ENCODE measurements at regions not wholly inside any gene's neighbourhood (a gene's known extent, or its start where the extent isn't known, plus 50 kb on each side); places are given as distances from the start of the nearest gene placed in this dataset.

GRCh38 chr19:31223740-31224534, 125.3 kb downstream of the TSHZ3 start:
- DNase-seq (ENCODE audit: low read depth in 2 of 2) = no peak

GRCh38 chr19:31220540-31220939, 128.7 kb downstream of the TSHZ3 start:
- DNase-seq (ENCODE audit: low read depth in 2 of 2) = no peak

- no peak for DNase-seq (ENCODE audit: low read depth in 2 of 2)
These were observed 134.2 kb downstream of the TSHZ3 start for GRCh38 chr19:31214997-31215396.

- peak; percentile 73 to 78 for DNase-seq (ENCODE audit: low read depth in 2 of 2)
These were observed 135.2 kb downstream of the TSHZ3 start for GRCh38 chr19:31214086-31214485.

GRCh38 chr19:31211088-31211487, 138.1 kb downstream of the TSHZ3 start:
- DNase-seq (ENCODE audit: low read depth in 2 of 2) = no peak

GRCh38 chr19:31205887-31206518, 143.2 kb downstream of the TSHZ3 start:
- no peak for DNase-seq (ENCODE audit: low read depth in 2 of 2)

- no peak for DNase-seq (ENCODE audit: low read depth in 2 of 2)
These were observed 145.1 kb downstream of the TSHZ3 start for GRCh38 chr19:31204115-31204514.

- DNase-seq (ENCODE audit: low read depth in 2 of 2) = no peak
These were observed 164.0 kb downstream of the TSHZ3 start for GRCh38 chr19:31185261-31185660.

- DNase-seq (ENCODE audit: low read depth in 2 of 2) = no peak
These were observed 167.7 kb downstream of the TSHZ3 start for GRCh38 chr19:31181535-31181934.

- DNase-seq (ENCODE audit: low read depth in 2 of 2) = no peak
These were observed 168.3 kb downstream of the TSHZ3 start for GRCh38 chr19:31180907-31181306.

- DNase-seq (ENCODE audit: low read depth in 2 of 2) = no peak
These were observed 169.8 kb downstream of the TSHZ3 start for GRCh38 chr19:31179471-31179852.

GRCh38 chr19:31178833-31179470, 170.3 kb downstream of the TSHZ3 start:
- DNase-seq (ENCODE audit: low read depth in 2 of 2) = no peak

GRCh38 chr19:31177246-31177645, 172.0 kb downstream of the TSHZ3 start:
- no peak for DNase-seq (ENCODE audit: low read depth in 2 of 2)

- DNase-seq (ENCODE audit: low read depth in 2 of 2) = no peak
These were observed 173.5 kb downstream of the TSHZ3 start for GRCh38 chr19:31175564-31176348.

GRCh38 chr19:31174948-31175347, 174.3 kb downstream of the TSHZ3 start:
- DNase-seq (ENCODE audit: low read depth in 2 of 2) = no peak

- no peak for DNase-seq (ENCODE audit: low read depth in 2 of 2)
These were observed 175.2 kb downstream of the TSHZ3 start for GRCh38 chr19:31173991-31174390.

GRCh38 chr19:31171936-31172335, 177.3 kb downstream of the TSHZ3 start:
- no peak for DNase-seq (ENCODE audit: low read depth in 2 of 2)

GRCh38 chr19:31170046-31170445, 179.2 kb downstream of the TSHZ3 start:
- DNase-seq (ENCODE audit: low read depth in 2 of 2) = no peak

- DNase-seq (ENCODE audit: low read depth in 2 of 2) = no peak
These were observed 181.1 kb downstream of the TSHZ3 start for GRCh38 chr19:31168106-31168625.

GRCh38 chr19:31167690-31168089, 181.5 kb downstream of the TSHZ3 start:
- no peak for DNase-seq (ENCODE audit: low read depth in 2 of 2)

GRCh38 chr19:31166206-31166605, 183.0 kb downstream of the TSHZ3 start:
- no peak for DNase-seq (ENCODE audit: low read depth in 2 of 2)

GRCh38 chr19:31164791-31165251, 184.4 kb downstream of the TSHZ3 start:
- no peak for DNase-seq (ENCODE audit: low read depth in 2 of 2)

All from stimulated activated CD4-positive, alpha-beta T cell treated with anti-CD3 and anti-CD28 coated beads, Interleukin-12 subunit alpha, Interleukin-12 subunit beta, amount 100 ng/mL, for 24 hours (primary cell).